Activated CD4-positive, alpha-beta T cell treated with anti-CD3 and anti-CD28 coated beads, Interleukin-2, amount 10 ng/mL, durations not matched to agents 24 days and 14 days (primary cell): ENCODE measurements at regions not wholly inside any gene's neighbourhood (a gene's known extent, or its start where the extent isn't known, plus 50 kb on each side); places are given as distances from the start of the nearest gene placed in this dataset.

Experiments
- DNase-seq: peaks from one replicate; pipeline ENCODE4 v3.0.0; 2022
- H3K27ac Mint-ChIP-seq: one replicate; pipeline ENCODE4 v1.8.0; 2022; ENCODE audit warnings: mild to moderate bottlenecking, mixed read lengths
- H3K27me3 Mint-ChIP-seq: one replicate; pipeline ENCODE4 v1.8.0; 2022; ENCODE audit warnings: mixed read lengths
- H3K36me3 Mint-ChIP-seq: one replicate; pipeline ENCODE4 v1.8.0; 2022; ENCODE audit warnings: low read depth, mild to moderate bottlenecking, mixed read lengths
- H3K4me1 Mint-ChIP-seq: one replicate; pipeline ENCODE4 v1.8.0; 2021; ENCODE audit warnings: mixed read lengths
- H3K4me3 Mint-ChIP-seq: one replicate; pipeline ENCODE4 v1.8.0; 2022; ENCODE audit warnings: mild to moderate bottlenecking, moderate library complexity, mixed read lengths
- H3K9me3 Mint-ChIP-seq: one replicate; pipeline ENCODE4 v1.8.0; 2021; ENCODE audit warnings: mixed read lengths
- intact Hi-C: fragments of 100-400 bp; cut with micrococcal nuclease; formaldehyde crosslinking; loops from one replicate; pipeline ENCODE4 v1.15.1; 2023

- Mint-ChIP-seq H3K9me3 (no peaks in the 10 kb centered on the region), H3K27ac (no peak overlapping the region), H3K4me1 (no peaks in the 10 kb centered on the region), H3K4me3 (no peak overlapping the region), H3K27me3 (no peaks in the 10 kb centered on the region), H3K36me3 (no peaks in the 10 kb centered on the region)
- peak; percentile 19 for DNase-seq
- intact Hi-C loops: no loop called here
Measured at GRCh38 chr16:82414476-82414875, 212.3 kb upstream of the CDH13 start.

GRCh38 chr16:82412770-82413169 lies 214.0 kb upstream of the CDH13 start:
- Mint-ChIP-seq H3K4me3 (no peak overlapping the region), H3K27me3 (no peaks in the 10 kb centered on the region), H3K27ac (no peak overlapping the region), H3K4me1 (no peaks in the 10 kb centered on the region), H3K9me3 (no peaks in the 10 kb centered on the region), H3K36me3 (no peaks in the 10 kb centered on the region)
- no peak for DNase-seq
- intact Hi-C loops: no loop called here

- H3K27me3 Mint-ChIP-seq: peaks cover 2% of the 10 kb centered on the region
- no peaks in the 10 kb centered on the region for H3K36me3 Mint-ChIP-seq
- intact Hi-C loops: no loop called here
- H3K4me3 Mint-ChIP-seq: no peak overlapping the region
- H3K27ac Mint-ChIP-seq: no peak overlapping the region
- no peaks in the 10 kb centered on the region for H3K9me3 Mint-ChIP-seq
- no peak for DNase-seq
- no peaks in the 10 kb centered on the region for H3K4me1 Mint-ChIP-seq
Measured at GRCh38 chr16:82405736-82406135, 221.0 kb upstream of the CDH13 start.

- Mint-ChIP-seq H3K4me1 (no peaks in the 10 kb centered on the region), H3K9me3 (no peaks in the 10 kb centered on the region), H3K36me3 (no peaks in the 10 kb centered on the region), H3K27me3 (peaks cover 2% of the 10 kb centered on the region), H3K4me3 (no peak overlapping the region), H3K27ac (no peak overlapping the region)
- DNase-seq: no peak
- intact Hi-C loops: no loop called here
Measured at GRCh38 chr16:82404586-82405315, 222.0 kb upstream of the CDH13 start.

- no peak overlapping the region for H3K27ac Mint-ChIP-seq
- H3K4me1 Mint-ChIP-seq: no peaks in the 10 kb centered on the region
- no peak for DNase-seq
- no peaks in the 10 kb centered on the region for H3K36me3 Mint-ChIP-seq
- H3K27me3 Mint-ChIP-seq: peaks cover 2% of the 10 kb centered on the region
- no peak overlapping the region for H3K4me3 Mint-ChIP-seq
- no peaks in the 10 kb centered on the region for H3K9me3 Mint-ChIP-seq
- intact Hi-C loops: no loop called here
Measured at GRCh38 chr16:82402665-82403218, 224.0 kb upstream of the CDH13 start.

GRCh38 chr16:82400046-82400445 lies 226.7 kb upstream of the CDH13 start:
- no peak overlapping the region for H3K4me3 Mint-ChIP-seq
- no peak for DNase-seq
- H3K27ac Mint-ChIP-seq: no peak overlapping the region
- H3K27me3 Mint-ChIP-seq: no peaks in the 10 kb centered on the region
- H3K4me1 Mint-ChIP-seq: no peaks in the 10 kb centered on the region
- H3K9me3 Mint-ChIP-seq: no peaks in the 10 kb centered on the region
- intact Hi-C loops: no loop called here
- no peaks in the 10 kb centered on the region for H3K36me3 Mint-ChIP-seq

GRCh38 chr16:82396509-82396908 lies 226.5 kb upstream of the MPHOSPH6 start:
- H3K27ac Mint-ChIP-seq: no peak overlapping the region

GRCh38 chr16:82395212-82395611 lies 225.2 kb upstream of the MPHOSPH6 start:
- no peak overlapping the region for H3K4me3 Mint-ChIP-seq
- DNase-seq: no peak
- no peaks in the 10 kb centered on the region for H3K36me3 Mint-ChIP-seq
- H3K27me3 Mint-ChIP-seq: peaks cover 3% of the 10 kb centered on the region
- H3K27ac Mint-ChIP-seq: no peak overlapping the region
- H3K4me1 Mint-ChIP-seq: no peaks in the 10 kb centered on the region
- intact Hi-C loops: no loop called here
- H3K9me3 Mint-ChIP-seq: no peaks in the 10 kb centered on the region

More at GRCh38 chr16:82396509-82396908, 226.5 kb upstream of the MPHOSPH6 start:
- Mint-ChIP-seq H3K4me3 (no peak overlapping the region), H3K9me3 (no peaks in the 10 kb centered on the region), H3K36me3 (no peaks in the 10 kb centered on the region), H3K27me3 (peaks cover 3% of the 10 kb centered on the region), H3K4me1 (no peaks in the 10 kb centered on the region)
- intact Hi-C loops: no loop called here
- DNase-seq: no peak

GRCh38 chr16:82391690-82392089 lies 221.7 kb upstream of the MPHOSPH6 start:
- H3K36me3 Mint-ChIP-seq: no peaks in the 10 kb centered on the region
- no peaks in the 10 kb centered on the region for H3K4me1 Mint-ChIP-seq
- no peak for DNase-seq
- peaks cover 3% of the 10 kb centered on the region for H3K27me3 Mint-ChIP-seq
- H3K27ac Mint-ChIP-seq: no peak overlapping the region
- intact Hi-C loops: no loop called here
- no peaks in the 10 kb centered on the region for H3K9me3 Mint-ChIP-seq
- H3K4me3 Mint-ChIP-seq: no peak overlapping the region

- H3K4me1 Mint-ChIP-seq: no peaks in the 10 kb centered on the region
- H3K36me3 Mint-ChIP-seq: no peaks in the 10 kb centered on the region
- H3K4me3 Mint-ChIP-seq: no peak overlapping the region
- no peak for DNase-seq
- no peaks in the 10 kb centered on the region for H3K9me3 Mint-ChIP-seq
- intact Hi-C loops: no loop called here
- peaks cover 3% of the 10 kb centered on the region for H3K27me3 Mint-ChIP-seq
- no peak overlapping the region for H3K27ac Mint-ChIP-seq
Measured at GRCh38 chr16:82389956-82390650, 220.1 kb upstream of the MPHOSPH6 start.

GRCh38 chr16:82386761-82387160 lies 216.7 kb upstream of the MPHOSPH6 start:
- Mint-ChIP-seq H3K27ac (no peak overlapping the region), H3K27me3 (no peaks in the 10 kb centered on the region), H3K36me3 (no peaks in the 10 kb centered on the region), H3K4me1 (no peaks in the 10 kb centered on the region), H3K4me3 (no peak overlapping the region), H3K9me3 (no peaks in the 10 kb centered on the region)
- intact Hi-C loops: no loop called here
- no peak for DNase-seq

GRCh38 chr16:82384949-82385348 lies 214.9 kb upstream of the MPHOSPH6 start:
- Mint-ChIP-seq H3K9me3 (no peaks in the 10 kb centered on the region), H3K27ac (no peak overlapping the region), H3K4me1 (no peaks in the 10 kb centered on the region), H3K4me3 (no peak overlapping the region), H3K36me3 (no peaks in the 10 kb centered on the region), H3K27me3 (no peaks in the 10 kb centered on the region)
- no peak for DNase-seq
- intact Hi-C loops: no loop called here

- H3K9me3 Mint-ChIP-seq: no peaks in the 10 kb centered on the region
- H3K4me3 Mint-ChIP-seq: no peak overlapping the region
- H3K27me3 Mint-ChIP-seq: no peaks in the 10 kb centered on the region
- DNase-seq: no peak
- H3K4me1 Mint-ChIP-seq: no peaks in the 10 kb centered on the region
- no peak overlapping the region for H3K27ac Mint-ChIP-seq
- intact Hi-C loops: no loop called here
- H3K36me3 Mint-ChIP-seq: no peaks in the 10 kb centered on the region
Measured at GRCh38 chr16:82384017-82384416, 214.0 kb upstream of the MPHOSPH6 start.

GRCh38 chr16:82382521-82382920 lies 212.5 kb upstream of the MPHOSPH6 start:
- Mint-ChIP-seq H3K4me3 (no peak overlapping the region), H3K9me3 (no peaks in the 10 kb centered on the region), H3K27ac (no peak overlapping the region), H3K4me1 (no peaks in the 10 kb centered on the region), H3K36me3 (no peaks in the 10 kb centered on the region), H3K27me3 (no peaks in the 10 kb centered on the region)
- DNase-seq: no peak
- intact Hi-C loops: no loop called here
